HL-60 (cell line): ENCODE measurements at regions not wholly inside any gene's neighbourhood (a gene's known extent, or its start where the extent isn't known, plus 50 kb on each side); places are given as distances from the start of the nearest gene placed in this dataset.

ENCODE experiments used
- POLR2AphosphoS5 ChIP-seq: IDR thresholded peaks from 2 replicates; pipeline ENCODE4 v1.6.1; 2012; ENCODE audit warnings: low read depth
- TF ChIP-seq, protein P1 (sequence below): IDR thresholded peaks from 2 replicates; pipeline ENCODE4 v1.6.1; 2012; ENCODE audit warnings: low read depth; ENCODE audit not compliant: insufficient replicate concordance
- TF ChIP-seq, protein P2 (sequence below): IDR thresholded peaks from one replicate; pipeline ENCODE4 v1.5.1; 2011; ENCODE audit warnings: low read length, control low read depth, inconsistent platforms; ENCODE audit not compliant: insufficient read depth

DNA sequence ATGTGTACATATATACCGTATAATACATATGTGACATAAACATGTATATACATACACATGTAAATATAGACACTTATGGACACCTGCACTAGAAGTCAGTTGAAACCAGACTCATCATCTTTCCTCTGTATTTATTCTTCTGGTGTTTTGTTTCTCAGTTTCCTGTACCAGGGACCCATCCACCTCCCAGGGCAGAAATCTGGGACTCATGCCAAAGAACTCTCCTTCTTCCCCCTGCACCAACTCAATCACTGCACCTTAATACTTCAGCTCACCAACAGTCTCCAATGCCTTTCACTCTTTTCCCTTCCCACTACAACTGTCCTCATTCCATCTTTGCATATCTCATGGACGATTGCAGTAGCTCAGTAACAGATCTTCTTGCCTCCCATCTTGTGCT is 428.0 kb downstream of the FBXO15 start:
- TF ChIP-seq POLR2AphosphoS5: no peak
- TF ChIP-seq, protein P1, sequence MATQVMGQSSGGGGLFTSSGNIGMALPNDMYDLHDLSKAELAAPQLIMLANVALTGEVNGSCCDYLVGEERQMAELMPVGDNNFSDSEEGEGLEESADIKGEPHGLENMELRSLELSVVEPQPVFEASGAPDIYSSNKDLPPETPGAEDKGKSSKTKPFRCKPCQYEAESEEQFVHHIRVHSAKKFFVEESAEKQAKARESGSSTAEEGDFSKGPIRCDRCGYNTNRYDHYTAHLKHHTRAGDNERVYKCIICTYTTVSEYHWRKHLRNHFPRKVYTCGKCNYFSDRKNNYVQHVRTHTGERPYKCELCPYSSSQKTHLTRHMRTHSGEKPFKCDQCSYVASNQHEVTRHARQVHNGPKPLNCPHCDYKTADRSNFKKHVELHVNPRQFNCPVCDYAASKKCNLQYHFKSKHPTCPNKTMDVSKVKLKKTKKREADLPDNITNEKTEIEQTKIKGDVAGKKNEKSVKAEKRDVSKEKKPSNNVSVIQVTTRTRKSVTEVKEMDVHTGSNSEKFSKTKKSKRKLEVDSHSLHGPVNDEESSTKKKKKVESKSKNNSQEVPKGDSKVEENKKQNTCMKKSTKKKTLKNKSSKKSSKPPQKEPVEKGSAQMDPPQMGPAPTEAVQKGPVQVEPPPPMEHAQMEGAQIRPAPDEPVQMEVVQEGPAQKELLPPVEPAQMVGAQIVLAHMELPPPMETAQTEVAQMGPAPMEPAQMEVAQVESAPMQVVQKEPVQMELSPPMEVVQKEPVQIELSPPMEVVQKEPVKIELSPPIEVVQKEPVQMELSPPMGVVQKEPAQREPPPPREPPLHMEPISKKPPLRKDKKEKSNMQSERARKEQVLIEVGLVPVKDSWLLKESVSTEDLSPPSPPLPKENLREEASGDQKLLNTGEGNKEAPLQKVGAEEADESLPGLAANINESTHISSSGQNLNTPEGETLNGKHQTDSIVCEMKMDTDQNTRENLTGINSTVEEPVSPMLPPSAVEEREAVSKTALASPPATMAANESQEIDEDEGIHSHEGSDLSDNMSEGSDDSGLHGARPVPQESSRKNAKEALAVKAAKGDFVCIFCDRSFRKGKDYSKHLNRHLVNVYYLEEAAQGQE: no peak
- TF ChIP-seq, protein P2, sequence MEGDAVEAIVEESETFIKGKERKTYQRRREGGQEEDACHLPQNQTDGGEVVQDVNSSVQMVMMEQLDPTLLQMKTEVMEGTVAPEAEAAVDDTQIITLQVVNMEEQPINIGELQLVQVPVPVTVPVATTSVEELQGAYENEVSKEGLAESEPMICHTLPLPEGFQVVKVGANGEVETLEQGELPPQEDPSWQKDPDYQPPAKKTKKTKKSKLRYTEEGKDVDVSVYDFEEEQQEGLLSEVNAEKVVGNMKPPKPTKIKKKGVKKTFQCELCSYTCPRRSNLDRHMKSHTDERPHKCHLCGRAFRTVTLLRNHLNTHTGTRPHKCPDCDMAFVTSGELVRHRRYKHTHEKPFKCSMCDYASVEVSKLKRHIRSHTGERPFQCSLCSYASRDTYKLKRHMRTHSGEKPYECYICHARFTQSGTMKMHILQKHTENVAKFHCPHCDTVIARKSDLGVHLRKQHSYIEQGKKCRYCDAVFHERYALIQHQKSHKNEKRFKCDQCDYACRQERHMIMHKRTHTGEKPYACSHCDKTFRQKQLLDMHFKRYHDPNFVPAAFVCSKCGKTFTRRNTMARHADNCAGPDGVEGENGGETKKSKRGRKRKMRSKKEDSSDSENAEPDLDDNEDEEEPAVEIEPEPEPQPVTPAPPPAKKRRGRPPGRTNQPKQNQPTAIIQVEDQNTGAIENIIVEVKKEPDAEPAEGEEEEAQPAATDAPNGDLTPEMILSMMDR: no peak
